Skeletal muscle satellite cell (primary cell): ENCODE measurements at regions not wholly inside any gene's neighbourhood (a gene's known extent, or its start where the extent isn't known, plus 50 kb on each side); places are given as distances from the start of the nearest gene placed in this dataset.

Experiments
- H3K27me3 ChIP-seq: 2 replicates; pipeline ENCODE4 v1.7.0; 2013; ENCODE audit warnings: low read length; ENCODE audit not compliant: control insufficient read depth, insufficient read depth
- H3K36me3 ChIP-seq: 2 replicates; pipeline ENCODE4 v1.7.0; 2013; ENCODE audit warnings: mild to moderate bottlenecking, control low read depth, low read length; ENCODE audit not compliant: insufficient read depth
- H3K4me1 ChIP-seq: 2 replicates; pipeline ENCODE4 v1.7.0; 2013; ENCODE audit warnings: low read length; ENCODE audit not compliant: control insufficient read depth, insufficient read depth
- H3K4me2 ChIP-seq: 2 replicates; pipeline ENCODE4 v1.7.0; 2013; ENCODE audit warnings: mild to moderate bottlenecking, low read length
- H3K4me3 ChIP-seq: 2 replicates; pipeline ENCODE4 v1.7.0; 2013; ENCODE audit warnings: low read length
- H3K9ac ChIP-seq: 2 replicates; pipeline ENCODE4 v1.7.0; 2013; ENCODE audit warnings: mild to moderate bottlenecking, low read depth, low read length, moderate library complexity
- H3K9me3 ChIP-seq: replicated peaks from 2 replicates; pipeline ENCODE4 v1.7.0; 2013; ENCODE audit warnings: mild to moderate bottlenecking, control low read depth, low read length

- no peak overlapping the region for H3K9ac ChIP-seq
- H3K9me3 ChIP-seq = no peaks in the 10 kb centered on the region
- no peak overlapping the region for H3K4me3 ChIP-seq
- no peaks in the 10 kb centered on the region for H3K4me1 ChIP-seq
- no peak overlapping the region for H3K4me2 ChIP-seq
- H3K27me3 ChIP-seq = no peaks in the 10 kb centered on the region
- H3K36me3 ChIP-seq = no peaks in the 10 kb centered on the region
Observed at GRCh38 chr7:41060796-41061195, 642.1 kb downstream of the INHBA start.

DNA sequence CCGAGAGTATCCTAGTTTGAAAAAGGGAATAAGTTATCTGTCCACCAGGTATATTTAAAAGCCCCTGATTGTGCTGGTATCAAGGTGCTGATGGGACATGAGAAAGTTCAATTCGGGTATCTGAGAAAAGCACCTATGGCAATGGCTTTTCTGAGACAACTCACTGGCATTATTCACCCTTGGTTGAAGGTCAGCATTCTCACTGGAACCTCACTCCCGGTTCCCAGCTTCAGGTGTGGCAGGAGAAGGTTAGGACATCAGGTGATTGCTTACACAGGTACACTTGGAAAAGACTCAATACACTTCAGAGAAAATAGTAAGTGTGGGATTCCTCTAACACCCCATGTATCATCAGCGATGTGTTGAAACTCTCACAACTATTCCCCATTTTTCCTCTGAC, 643.1 kb downstream of the INHBA start:
- Histone ChIP-seq H3K4me1 (peaks cover 8% of the 10 kb centered on the region), H3K36me3 (no peaks in the 10 kb centered on the region), H3K4me3 (no peak overlapping the region), H3K9me3 (no peaks in the 10 kb centered on the region), H3K4me2 (no peak overlapping the region), H3K27me3 (no peaks in the 10 kb centered on the region), H3K9ac (no peak overlapping the region)

GRCh38 chr7:41058986-41059741, 643.7 kb downstream of the INHBA start:
- Histone ChIP-seq H3K9me3 (no peaks in the 10 kb centered on the region), H3K4me1 (peaks cover 8% of the 10 kb centered on the region), H3K27me3 (no peaks in the 10 kb centered on the region), H3K9ac (no peak overlapping the region), H3K4me3 (no peak overlapping the region), H3K36me3 (no peaks in the 10 kb centered on the region), H3K4me2 (no peak overlapping the region)

DNA sequence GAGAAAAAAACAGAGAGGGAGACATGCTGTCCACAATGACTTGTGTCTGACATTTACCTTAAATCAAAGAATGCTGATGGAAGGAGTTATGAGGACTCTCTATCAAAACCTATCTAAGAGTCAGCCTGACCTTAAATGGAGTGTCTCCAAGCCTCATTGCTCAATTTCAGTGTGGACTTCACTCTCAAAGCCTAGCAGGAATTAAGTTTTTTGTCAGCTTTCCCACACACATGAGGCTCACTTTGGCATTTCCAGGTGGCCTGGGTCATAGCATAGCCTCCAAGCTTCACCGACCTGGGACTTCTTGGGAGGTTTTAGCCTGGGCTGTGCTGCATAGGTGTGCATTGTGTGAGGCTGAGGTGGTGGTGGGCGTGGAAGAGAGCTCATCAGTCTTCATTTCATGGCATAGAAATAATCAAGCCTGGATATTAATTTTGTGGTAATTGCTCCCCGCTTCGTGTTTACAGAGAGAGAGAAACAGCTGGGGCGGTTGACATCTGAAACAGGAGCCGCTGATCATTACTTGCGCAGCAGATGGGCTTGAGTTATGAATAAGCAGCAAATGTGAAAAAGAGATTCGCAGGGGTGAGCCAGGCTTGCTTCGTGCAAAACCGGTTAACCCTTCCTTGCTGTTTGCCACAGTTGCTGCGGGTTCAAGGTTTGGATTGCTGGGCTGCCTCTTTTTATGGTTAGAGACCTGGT, 647.8 kb downstream of the INHBA start:
- Histone ChIP-seq H3K36me3 (no peaks in the 10 kb centered on the region), H3K4me3 (no peak overlapping the region), H3K4me1 (peaks cover 12% of the 10 kb centered on the region), H3K4me2 (no peak overlapping the region), H3K9me3 (no peaks in the 10 kb centered on the region), H3K27me3 (no peaks in the 10 kb centered on the region), H3K9ac (no peak overlapping the region)

GRCh38 chr7:41053820-41054219, 649.1 kb downstream of the INHBA start:
- H3K36me3 ChIP-seq = no peaks in the 10 kb centered on the region
- H3K4me2 ChIP-seq = no peak overlapping the region
- H3K9me3 ChIP-seq = no peaks in the 10 kb centered on the region
- H3K4me3 ChIP-seq = no peak overlapping the region
- H3K27me3 ChIP-seq = no peaks in the 10 kb centered on the region
- H3K9ac ChIP-seq = no peak overlapping the region
- H3K4me1 ChIP-seq = peaks cover 12% of the 10 kb centered on the region

DNA sequence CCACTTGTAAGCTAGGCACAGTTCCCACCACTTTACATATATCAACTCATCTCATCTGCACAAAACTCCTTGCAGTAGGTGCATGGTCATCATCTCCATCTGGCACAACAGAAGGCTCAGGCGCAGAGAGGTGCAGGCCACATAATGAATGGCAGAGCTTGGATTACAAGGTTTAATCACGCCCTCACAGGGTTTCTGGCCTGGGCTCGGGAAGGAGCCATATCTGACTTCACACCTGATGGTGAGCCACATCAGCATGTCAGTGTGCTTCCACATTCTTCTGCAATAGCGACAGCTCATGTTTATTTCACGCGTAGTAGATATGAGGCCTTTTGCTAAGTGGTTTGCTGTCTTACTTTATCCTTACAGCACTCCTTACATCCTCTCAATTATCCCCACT, 650.2 kb downstream of the INHBA start:
- Histone ChIP-seq H3K27me3 (no peaks in the 10 kb centered on the region), H3K4me1 (peaks cover 16% of the 10 kb centered on the region), H3K36me3 (no peaks in the 10 kb centered on the region)

GRCh38 chr7:41052201-41052600, 650.7 kb downstream of the INHBA start:
- Histone ChIP-seq H3K4me1 (peaks cover 21% of the 10 kb centered on the region), H3K36me3 (no peaks in the 10 kb centered on the region), H3K4me2 (no peak overlapping the region), H3K4me3 (no peak overlapping the region), H3K27me3 (no peaks in the 10 kb centered on the region), H3K9me3 (no peaks in the 10 kb centered on the region), H3K9ac (no peak overlapping the region)

More for the DNA sequence above, 650.2 kb downstream of the INHBA start:
- Histone ChIP-seq H3K4me3 (no peak overlapping the region), H3K9me3 (no peaks in the 10 kb centered on the region), H3K9ac (no peak overlapping the region), H3K4me2 (no peak overlapping the region)

- Histone ChIP-seq H3K4me1 (peaks cover 25% of the 10 kb centered on the region), H3K9me3 (no peaks in the 10 kb centered on the region), H3K9ac (no peak overlapping the region), H3K4me2 (no peak overlapping the region), H3K4me3 (no peak overlapping the region), H3K36me3 (no peaks in the 10 kb centered on the region), H3K27me3 (no peaks in the 10 kb centered on the region)
Observed at GRCh38 chr7:41051535-41051934, 651.4 kb downstream of the INHBA start.

DNA sequence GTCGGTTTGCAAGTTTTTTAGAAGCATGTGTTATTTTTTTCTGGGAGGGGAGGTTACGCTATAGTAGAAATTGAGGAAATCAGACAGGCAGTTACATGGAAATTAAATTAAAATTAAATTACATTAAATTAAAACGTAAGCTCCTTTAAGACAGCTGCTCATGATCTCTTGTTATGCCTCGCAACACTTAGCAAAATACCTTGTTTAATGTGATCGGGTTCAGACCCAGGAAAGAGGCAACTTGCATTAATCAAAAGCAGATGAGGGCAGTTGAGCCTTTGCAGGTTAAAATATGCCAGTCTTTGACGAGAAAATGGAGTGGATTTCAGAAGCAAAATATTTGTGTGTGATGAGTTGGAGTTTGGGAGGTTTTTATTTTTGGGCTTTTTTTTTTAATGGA, 651.8 kb downstream of the INHBA start:
- no peak overlapping the region for H3K4me2 ChIP-seq
- H3K36me3 ChIP-seq = no peaks in the 10 kb centered on the region
- H3K9ac ChIP-seq = no peak overlapping the region
- peaks cover 30% of the 10 kb centered on the region for H3K4me1 ChIP-seq
- H3K4me3 ChIP-seq = no peak overlapping the region
- H3K9me3 ChIP-seq = no peaks in the 10 kb centered on the region
- no peaks in the 10 kb centered on the region for H3K27me3 ChIP-seq

GRCh38 chr7:41048771-41049170, 654.1 kb downstream of the INHBA start:
- no peaks in the 10 kb centered on the region for H3K27me3 ChIP-seq

GRCh38 chr7:41047789-41048191, 655.1 kb downstream of the INHBA start:
- H3K4me3 ChIP-seq = no peak overlapping the region

More at GRCh38 chr7:41048771-41049170, 654.1 kb downstream of the INHBA start:
- Histone ChIP-seq H3K9me3 (no peaks in the 10 kb centered on the region), H3K4me2 (no peak overlapping the region), H3K9ac (no peak overlapping the region), H3K4me1 (peaks cover 26% of the 10 kb centered on the region), H3K36me3 (no peaks in the 10 kb centered on the region), H3K4me3 (no peak overlapping the region)

DNA sequence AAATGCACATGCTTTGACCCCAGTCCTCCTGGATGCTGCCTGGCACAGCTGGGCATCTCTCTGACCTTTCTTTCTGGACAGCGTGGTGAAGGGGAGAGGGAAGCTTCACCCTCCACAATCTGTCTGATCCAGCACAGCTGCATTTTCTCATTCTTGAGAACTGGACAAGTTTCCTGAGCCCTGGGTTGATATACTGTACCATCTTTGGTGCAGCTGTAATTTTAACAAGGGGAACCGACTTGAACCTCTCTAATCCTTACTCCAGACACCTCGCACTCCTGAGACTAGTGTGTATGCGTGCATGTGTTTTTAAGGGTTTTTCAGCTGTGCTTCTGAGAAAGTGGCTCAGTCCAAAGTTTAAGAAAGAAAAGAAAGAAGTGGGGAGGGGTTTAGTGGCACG, 655.7 kb downstream of the INHBA start:
- peaks cover 23% of the 10 kb centered on the region for H3K4me1 ChIP-seq
- H3K36me3 ChIP-seq = no peaks in the 10 kb centered on the region
- H3K4me3 ChIP-seq = no peak overlapping the region
- H3K9me3 ChIP-seq = no peaks in the 10 kb centered on the region
- no peak overlapping the region for H3K4me2 ChIP-seq
- no peak overlapping the region for H3K9ac ChIP-seq
- H3K27me3 ChIP-seq = no peaks in the 10 kb centered on the region

More at GRCh38 chr7:41047789-41048191, 655.1 kb downstream of the INHBA start:
- Histone ChIP-seq H3K4me2 (no peak overlapping the region), H3K27me3 (no peaks in the 10 kb centered on the region), H3K4me1 (peaks cover 23% of the 10 kb centered on the region), H3K9me3 (no peaks in the 10 kb centered on the region), H3K9ac (no peak overlapping the region), H3K36me3 (no peaks in the 10 kb centered on the region)
